PFSK-1 (cell line): ENCODE measurements at regions not wholly inside any gene's neighbourhood (a gene's known extent, or its start where the extent isn't known, plus 50 kb on each side); places are given as distances from the start of the nearest gene placed in this dataset.

ENCODE experiments used
- FOXP2 ChIP-seq: optimal IDR thresholded peaks from 2 replicates; pipeline ENCODE3; 2011; ENCODE audit warnings: borderline replicate concordance, control low read depth, inconsistent platforms; ENCODE audit not compliant: insufficient read depth; ENCODE audit errors: extremely low read length, extremely low read depth
- POLR2AphosphoS5 ChIP-seq: IDR thresholded peaks from 2 replicates; pipeline ENCODE4 v1.6.1; 2012; ENCODE audit warnings: low read depth, mild to moderate bottlenecking, control low read depth, low read length, moderate library complexity
- SIN3A ChIP-seq: IDR thresholded peaks from 2 replicates; pipeline ENCODE4 v1.6.1; 2012; ENCODE audit warnings: mild to moderate bottlenecking, low read length, moderate library complexity, borderline replicate concordance; ENCODE audit not compliant: insufficient read depth
- TAF1 ChIP-seq: IDR thresholded peaks from 2 replicates; pipeline ENCODE4 v1.6.1; 2012; ENCODE audit warnings: low read length, control low read depth, borderline replicate concordance; ENCODE audit not compliant: insufficient read depth
- TF ChIP-seq, protein P1 (sequence below), 2 experiments: IDR thresholded peaks; 2 replicates each; pipeline versions ENCODE4 v1.6.1 to v1.8.0; 2011 to 2012; ENCODE audit warnings: low read depth in 2 of 2, low read length in 2 of 2, control low read depth in 1 of 2, inconsistent platforms in 1 of 2, mild to moderate bottlenecking in 1 of 2, moderate library complexity in 1 of 2; ENCODE audit not compliant: insufficient read depth in 1 of 2

DNA sequence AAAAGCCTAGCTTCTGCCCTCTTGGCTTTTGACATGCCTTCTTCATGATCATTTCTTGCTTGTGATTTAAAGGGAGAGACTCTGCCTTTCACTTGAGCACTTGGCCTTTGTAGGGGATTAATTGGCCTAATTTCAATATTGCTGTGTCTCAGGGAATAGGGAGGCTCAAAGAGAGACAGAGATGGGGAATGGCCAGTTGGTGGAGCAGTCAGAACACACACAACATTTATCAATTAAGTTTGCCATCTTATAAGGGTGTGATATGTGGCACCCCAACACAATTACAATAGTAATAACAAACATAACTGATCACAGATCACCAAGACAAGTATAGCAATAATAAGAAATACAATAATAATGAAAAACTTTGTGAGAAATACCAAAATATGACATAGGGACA is 122.5 kb upstream of the VCX start:
- TF ChIP-seq, protein P1, sequence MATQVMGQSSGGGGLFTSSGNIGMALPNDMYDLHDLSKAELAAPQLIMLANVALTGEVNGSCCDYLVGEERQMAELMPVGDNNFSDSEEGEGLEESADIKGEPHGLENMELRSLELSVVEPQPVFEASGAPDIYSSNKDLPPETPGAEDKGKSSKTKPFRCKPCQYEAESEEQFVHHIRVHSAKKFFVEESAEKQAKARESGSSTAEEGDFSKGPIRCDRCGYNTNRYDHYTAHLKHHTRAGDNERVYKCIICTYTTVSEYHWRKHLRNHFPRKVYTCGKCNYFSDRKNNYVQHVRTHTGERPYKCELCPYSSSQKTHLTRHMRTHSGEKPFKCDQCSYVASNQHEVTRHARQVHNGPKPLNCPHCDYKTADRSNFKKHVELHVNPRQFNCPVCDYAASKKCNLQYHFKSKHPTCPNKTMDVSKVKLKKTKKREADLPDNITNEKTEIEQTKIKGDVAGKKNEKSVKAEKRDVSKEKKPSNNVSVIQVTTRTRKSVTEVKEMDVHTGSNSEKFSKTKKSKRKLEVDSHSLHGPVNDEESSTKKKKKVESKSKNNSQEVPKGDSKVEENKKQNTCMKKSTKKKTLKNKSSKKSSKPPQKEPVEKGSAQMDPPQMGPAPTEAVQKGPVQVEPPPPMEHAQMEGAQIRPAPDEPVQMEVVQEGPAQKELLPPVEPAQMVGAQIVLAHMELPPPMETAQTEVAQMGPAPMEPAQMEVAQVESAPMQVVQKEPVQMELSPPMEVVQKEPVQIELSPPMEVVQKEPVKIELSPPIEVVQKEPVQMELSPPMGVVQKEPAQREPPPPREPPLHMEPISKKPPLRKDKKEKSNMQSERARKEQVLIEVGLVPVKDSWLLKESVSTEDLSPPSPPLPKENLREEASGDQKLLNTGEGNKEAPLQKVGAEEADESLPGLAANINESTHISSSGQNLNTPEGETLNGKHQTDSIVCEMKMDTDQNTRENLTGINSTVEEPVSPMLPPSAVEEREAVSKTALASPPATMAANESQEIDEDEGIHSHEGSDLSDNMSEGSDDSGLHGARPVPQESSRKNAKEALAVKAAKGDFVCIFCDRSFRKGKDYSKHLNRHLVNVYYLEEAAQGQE (IDR thresholded peaks at IDR 0.05; ENCODE audit: insufficient read depth in 1 of 2, low read depth in 2 of 2, low read length in 2 of 2), result no peak
- no peak for TF ChIP-seq FOXP2
- TF ChIP-seq TAF1, result no peak
- no peak for TF ChIP-seq POLR2AphosphoS5
- TF ChIP-seq SIN3A, result no peak

DNA sequence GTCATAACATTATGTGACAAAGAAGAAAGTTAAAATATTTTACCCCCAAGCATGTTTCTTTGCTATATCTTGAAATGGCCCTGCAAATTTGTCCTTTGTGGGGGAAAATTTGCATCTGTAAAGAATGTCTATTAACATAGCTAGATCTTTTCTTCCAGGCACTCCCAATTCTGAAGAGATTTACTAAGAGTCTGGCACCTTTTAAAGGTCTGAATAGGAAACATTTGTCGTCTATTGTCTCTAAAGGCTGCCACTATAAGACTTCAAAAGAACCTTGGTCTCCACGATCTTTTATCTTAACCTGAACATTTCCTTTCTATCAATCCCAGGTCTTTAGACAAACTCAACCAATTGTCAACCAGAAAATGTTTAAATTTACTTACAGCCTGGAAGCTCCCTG is 128.6 kb upstream of the VCX start:
- TF ChIP-seq, protein P1 (IDR thresholded peaks at IDR 0.05; ENCODE audit: insufficient read depth in 1 of 2, low read depth in 2 of 2, low read length in 2 of 2), result no peak
- no peak for TF ChIP-seq FOXP2
- no peak for TF ChIP-seq SIN3A
- no peak for TF ChIP-seq TAF1
- TF ChIP-seq POLR2AphosphoS5, result no peak

- TF ChIP-seq, protein P1 (IDR thresholded peaks at IDR 0.05; ENCODE audit: insufficient read depth in 1 of 2, low read depth in 2 of 2, low read length in 2 of 2), result no peak
- TF ChIP-seq FOXP2, result no peak
These were observed 131.8 kb upstream of the VCX start for GRCh38 chrX:7711167-7711566.

DNA sequence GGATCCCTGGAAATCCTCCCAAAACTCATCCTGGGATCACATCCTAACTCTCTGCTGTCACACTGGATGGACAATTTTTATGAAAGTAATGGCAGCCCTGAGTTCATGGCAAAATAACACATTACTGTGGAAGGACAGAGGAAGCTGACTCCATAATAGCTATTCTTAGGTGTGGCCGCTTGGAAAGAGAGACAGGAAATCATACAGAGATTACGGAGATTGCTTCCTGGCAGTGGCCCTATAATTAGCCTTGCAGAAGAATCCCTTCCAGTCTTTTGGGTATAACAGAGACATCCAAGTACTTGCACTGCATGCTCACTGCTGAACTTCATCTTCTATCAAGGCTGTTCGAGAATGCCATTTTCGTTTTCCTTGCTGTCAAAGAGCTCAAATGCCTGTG is 133.1 kb upstream of the VCX start:
- TF ChIP-seq, protein P1 (IDR thresholded peaks at IDR 0.05; ENCODE audit: insufficient read depth in 1 of 2, low read depth in 2 of 2, low read length in 2 of 2), result no peak
- TF ChIP-seq POLR2AphosphoS5 (no peak), FOXP2 (no peak), SIN3A (no peak), TAF1 (no peak)

DNA sequence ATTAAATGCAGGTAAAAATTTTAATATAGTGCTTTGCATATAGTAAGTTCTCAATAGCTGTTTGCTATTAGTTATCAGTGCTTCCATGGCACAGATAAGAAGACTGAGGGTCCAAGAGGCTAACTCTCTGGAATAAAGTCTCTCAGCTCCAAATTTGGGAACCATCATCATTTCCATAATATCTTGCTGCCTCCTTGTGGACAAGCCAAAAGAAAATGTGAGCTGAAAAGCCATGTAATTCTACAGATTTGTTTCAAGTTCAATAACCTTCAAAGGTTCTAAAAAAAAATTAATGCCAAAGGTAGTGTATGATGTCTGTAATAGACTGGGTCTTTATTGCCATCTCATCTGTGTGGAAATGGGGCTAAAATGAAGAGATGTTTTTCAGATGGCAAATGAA is 136.9 kb upstream of the VCX start:
- TF ChIP-seq TAF1, result no peak
- TF ChIP-seq POLR2AphosphoS5, result no peak
- no peak for TF ChIP-seq SIN3A
- TF ChIP-seq, protein P1 (IDR thresholded peaks at IDR 0.05; ENCODE audit: insufficient read depth in 1 of 2, low read depth in 2 of 2, low read length in 2 of 2), result no peak
- no peak for TF ChIP-seq FOXP2
